GM18861 (cell line): ENCODE measurements at regions not wholly inside any gene's neighbourhood (a gene's known extent, or its start where the extent isn't known, plus 50 kb on each side); places are given as distances from the start of the nearest gene placed in this dataset.
A peak's percentile ranks its signal among the peaks of the same experiment; 100 is the strongest.

ENCODE experiments used
- ATAC-seq: cut with Tn5 transposase; IDR thresholded peaks from one replicate; pipeline ENCODE4 v1.9.1; 2021; ENCODE audit not compliant: unreplicated experiment

DNA sequence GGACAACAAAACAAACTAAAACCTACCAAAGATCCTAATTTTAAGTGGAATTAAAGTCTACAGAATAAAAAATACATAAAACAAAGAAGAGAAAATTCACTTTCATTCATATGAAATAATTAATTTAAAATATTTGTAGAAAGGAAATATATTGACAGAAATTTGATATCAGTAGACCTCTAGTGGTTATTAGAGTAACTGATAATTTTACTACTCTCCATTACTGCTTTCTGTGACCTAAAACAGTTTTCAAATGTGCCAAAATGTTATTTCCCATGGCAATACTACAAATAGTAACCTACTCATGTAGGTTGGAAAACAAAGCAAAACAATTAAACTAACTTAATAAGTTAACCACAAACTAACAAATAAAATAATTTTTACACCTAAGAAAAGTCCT lies 147.1 kb downstream of the NOL4 start:
- ATAC-seq, result no peak

DNA sequence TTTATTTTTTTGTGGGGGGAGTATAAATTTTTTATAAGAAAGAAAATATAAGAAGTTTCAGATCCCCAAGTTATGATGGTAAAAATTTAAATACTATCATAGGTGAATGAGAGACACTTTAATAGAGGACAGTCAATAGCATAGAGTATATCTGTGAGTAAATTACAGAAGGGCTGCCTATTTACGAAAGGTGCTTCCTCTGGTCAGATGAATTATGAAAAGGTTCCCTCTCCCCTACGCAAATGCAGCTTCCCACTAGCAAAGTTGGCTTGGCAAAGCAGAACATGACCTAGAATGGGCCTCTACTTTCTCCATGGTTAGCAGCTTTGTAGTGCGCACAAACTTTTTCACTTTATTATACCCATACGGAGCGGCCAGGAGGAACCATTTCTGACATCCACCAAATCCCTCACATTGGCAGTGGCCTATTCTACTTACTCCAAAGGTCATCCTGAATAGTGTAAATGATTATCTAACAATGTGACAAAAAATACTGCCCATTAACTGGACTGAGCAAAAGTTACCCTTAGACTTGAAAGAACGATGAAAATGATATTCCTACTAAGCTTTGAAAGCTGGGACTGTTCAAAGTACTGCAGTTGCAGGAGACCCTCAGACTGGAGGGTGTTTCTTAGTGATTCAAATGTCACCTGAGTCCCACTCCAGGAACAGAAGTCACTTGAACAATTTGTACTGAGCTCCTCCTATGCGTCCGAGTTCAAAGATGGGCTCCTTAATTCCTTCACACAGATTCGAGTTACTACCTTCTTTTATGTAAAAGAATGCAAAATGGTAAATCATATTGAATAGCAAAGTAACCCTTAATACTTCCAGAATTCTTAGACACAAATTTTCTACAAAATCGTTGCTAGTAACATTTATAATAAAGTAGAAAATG lies 148.5 kb downstream of the NOL4 start:
- no peak for ATAC-seq

DNA sequence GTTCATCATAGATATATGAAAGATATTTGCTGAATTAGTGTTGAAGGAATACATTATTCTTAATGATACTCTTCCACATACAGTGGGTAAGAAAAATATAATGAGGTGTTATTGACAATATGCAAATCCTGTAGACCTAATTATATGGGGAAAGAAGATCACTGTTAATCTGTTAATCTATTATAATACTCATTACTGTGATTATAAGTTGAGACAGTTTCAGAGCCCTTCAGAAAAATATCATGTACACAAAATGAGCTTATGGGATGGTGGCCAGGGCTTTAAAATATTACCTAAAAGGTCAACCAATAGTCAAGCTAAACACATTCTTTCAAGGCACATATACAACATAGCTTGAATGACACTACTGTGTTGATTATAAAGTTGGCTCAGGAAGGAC lies 163.5 kb downstream of the NOL4 start:
- ATAC-seq, result no peak

DNA sequence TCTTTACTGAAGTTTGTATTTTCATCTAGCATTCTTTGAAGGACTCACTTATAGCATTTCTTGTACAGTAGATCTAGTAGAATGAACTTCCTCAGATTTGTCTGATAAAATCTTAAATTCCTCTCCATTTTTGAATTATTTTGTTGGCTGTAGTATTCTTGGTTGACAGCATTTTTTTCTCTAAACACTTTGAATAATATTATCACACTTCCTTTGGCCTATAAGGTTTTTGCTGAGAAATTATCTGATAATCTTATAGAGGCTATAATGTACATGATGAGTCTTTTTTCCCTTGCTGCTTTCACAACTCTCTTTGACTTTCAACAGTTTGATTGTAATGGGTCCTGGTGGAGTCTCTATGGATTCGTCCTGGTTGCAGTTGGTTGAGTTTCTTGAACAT lies 169.5 kb downstream of the NOL4 start:
- no peak for ATAC-seq

DNA sequence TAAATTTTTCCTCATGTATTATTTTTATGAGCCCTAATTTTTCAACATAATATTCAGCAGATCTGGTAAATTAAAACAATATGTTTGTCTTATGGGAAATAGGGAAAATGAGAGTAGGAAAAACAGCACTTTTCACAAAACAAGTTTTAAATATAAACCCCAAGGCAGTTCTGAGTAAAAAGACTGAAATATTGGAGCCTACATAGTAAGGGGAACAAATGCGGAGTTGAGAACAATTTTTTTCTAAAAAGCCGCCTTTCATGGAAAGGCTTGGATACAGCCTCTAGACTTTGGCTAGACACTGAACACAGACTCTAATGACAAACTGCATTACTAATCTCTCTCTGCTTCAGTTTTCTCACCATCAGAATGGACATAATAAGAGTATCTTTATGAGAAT lies 174.1 kb downstream of the NOL4 start:
- no peak for ATAC-seq

DNA sequence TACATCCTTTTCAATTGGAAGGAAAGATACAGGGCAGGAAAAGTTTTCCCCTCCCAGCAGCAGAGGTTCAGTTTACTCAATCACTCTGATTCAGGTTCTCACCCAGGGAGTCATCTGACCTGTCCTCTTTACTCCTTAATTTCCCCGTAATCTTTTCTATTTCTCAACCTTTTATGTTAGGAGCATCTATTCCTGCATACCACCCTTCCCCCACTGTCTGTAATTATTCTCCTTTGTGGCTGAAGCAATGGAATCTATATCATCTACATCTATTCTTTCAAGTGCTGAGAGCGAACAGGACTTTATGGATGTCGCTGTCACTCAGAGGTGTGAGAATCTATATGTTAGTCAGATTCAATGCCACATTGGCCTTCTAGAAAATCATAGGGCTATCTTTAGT lies 175.2 kb downstream of the NOL4 start:
- ATAC-seq, result no peak

DNA sequence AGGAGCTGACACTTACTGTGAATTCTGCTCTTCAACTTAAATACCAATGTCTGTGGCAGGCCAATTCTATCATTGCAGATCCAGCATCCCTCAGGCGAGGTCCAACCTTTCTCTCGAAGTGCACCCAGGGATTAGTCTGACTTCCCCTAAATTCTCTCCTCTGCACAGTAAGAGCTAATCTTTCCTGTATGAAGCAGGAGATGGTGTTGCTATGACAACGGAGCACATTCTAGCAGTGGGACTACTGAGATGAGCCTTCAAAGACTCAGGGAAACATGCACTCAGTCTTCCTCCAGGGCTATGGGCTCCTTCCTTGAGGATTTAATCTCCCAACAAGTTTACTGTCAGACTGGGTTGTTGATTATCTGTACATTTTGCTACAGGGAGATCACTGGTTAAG lies 176.3 kb downstream of the NOL4 start:
- ATAC-seq, result no peak

DNA sequence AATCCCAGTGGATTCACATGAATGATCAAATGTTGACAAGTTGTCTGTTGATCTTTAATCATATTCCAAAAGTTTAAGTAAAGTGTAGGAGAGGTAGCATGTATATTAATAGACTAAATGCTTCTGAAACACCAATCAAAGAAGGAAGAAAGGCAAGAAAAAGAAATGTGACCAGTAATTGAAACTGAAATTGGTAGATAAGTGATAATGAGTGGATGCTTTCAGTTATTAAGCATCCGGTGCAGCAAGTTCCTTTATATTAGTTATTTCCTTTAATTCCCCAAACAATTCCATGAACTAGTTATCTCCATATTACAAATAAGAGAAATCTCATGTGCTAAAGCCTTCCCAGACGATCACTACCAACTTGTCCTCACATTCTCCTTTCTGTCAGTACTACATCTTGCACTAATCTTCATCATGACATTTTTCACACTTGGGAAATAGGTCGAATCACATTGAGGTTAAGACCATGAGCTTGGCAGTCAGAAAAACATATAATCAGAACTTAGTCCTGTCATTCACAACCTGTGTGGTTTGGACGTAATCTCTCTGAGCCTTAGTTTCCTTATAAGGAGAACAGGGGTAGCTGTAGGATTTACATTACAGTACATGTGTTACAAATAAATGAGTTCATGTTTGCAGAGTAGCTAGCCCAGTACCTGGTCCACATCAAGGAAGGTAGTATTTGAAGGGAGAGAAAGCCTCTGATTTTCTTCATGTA lies 182.1 kb downstream of the NOL4 start:
- no peak for ATAC-seq

DNA sequence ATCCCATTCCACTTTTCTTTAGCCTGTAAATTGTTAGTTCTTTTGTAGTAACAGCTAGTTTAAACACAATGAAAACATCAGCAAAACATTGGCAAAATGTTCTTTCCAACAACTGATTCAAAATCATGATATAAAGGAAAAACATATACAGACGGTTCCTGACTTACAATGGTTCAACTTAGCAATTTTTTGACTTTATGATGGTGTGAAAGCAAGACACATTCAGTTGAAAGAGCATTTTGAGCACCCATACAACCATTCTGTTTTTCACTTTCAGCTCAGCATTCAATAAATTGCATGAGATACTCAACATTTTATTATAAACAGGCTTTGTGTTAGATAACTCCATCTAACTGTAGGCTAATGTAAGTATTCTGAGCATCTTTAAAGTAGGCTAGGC lies 185.1 kb downstream of the NOL4 start:
- ATAC-seq, result no peak

DNA sequence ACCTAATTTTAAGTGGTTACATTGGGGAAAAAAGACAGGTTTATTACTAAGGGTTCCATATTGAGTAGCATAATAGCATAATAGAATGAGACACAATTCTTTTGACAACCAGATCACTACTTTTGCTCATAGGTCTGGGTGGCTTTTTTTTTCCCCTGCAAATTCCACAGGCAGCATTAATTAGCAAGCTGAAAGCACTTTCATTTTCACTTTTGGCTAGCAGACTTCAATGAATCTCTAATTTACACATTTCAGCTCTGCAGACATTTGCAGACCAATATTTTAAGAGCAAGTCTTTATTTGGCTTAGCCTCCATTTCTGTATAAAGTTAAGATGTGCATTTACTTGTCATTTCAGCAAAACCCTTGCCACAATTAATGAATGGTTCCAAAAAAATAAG lies 185.5 kb downstream of the NOL4 start:
- peak; percentile 78 for ATAC-seq

DNA sequence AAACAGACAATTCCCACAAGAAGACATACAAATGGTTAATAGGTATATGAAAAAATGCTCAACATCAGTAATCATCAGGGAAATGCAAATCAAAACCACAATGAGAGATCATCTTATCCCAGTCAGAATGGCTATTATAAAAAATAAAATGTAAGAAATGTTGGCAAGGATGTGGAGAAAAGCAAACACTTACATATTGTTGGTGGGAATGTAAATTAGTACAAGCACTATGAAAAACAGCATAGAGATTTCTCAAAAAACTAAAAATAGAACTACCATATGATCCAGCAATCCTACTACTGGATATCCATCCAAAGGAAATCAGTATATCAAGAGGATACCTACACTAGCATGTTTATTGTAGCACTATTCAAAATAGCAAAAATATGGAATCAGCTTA lies 186.6 kb downstream of the NOL4 start:
- ATAC-seq, result no peak

DNA sequence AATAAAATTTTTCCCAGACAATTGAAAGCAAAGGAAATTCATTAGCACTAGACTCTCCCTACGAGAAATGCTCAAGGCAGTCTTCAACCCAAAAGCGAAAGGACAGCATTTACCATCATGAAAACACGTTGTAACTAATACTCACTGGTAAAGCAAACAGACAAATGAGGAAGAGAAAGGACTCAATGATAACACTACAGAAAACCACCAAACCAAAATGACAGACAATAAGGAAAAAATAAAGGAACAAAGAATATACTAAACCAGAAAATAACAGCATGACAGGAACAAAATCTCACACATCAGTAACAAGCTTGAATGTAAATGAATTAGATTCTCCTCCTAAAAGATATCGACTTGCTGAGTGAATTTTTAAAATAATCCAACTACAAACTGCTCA lies 190.7 kb downstream of the NOL4 start:
- ATAC-seq, result no peak

DNA sequence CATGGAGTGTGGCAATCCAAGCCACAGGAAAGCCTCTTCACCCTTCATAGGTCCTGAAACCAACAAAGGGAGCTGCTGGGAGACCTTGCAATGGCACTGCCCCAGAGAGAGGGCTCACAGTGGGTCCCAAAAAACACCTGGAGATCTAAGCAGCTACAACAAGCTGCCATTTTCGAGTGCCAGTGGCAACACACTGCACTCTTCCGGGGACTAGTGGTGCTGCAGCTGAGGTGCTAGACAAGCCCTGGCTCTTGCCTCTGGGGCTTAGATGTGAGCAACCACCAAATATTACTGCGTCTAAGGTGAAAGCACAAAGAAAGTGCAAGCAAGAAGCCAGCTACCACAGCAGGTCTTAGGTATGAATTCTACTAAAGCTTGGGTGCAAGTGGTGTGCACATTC lies 192.9 kb downstream of the NOL4 start:
- no peak for ATAC-seq

DNA sequence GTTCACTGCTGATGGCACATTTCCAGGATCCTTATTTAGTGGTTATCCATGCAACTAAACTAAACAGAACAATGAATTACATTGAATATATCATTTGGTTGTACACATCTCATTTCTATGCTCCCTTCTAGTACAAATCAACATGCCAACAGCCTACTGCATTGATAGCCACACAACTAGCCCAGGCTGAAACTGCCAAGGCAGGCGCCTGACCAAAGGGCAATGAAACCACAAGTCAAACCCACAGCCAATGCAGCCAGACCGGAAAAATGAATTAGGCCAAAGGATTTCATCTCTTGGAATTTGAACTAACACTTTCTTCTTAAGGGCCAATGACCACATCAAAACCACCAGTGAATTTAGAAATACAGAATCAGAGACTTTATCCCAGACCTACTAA lies 196.4 kb downstream of the NOL4 start:
- no peak for ATAC-seq

DNA sequence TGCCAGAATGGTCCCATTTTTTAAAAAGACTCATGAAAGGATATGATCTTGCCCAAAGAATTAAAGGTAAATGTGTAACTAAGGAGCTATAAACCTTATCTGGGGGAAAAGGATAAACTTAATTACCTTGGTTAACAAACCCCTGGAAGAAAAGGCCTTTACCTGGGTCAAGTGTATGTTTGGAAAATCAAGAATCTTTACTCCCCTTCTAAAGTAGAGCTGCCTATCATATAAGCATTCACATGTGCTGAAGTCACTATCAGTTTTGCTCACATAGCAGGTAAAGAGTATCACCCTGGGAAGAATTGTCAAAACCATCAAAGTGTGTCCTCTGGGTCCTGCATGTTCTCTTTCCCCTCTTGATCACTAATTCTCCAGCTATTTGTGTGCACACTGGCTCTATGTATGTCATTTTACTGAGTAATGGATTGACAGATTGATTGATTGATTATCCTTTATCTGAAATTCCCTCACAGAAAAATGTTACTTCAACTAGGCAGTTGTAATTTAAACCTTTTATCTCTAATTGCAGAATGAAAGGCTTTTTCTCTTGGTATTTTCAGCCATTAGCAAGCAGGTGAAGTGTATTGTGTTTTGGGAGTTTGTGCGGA lies 199.4 kb downstream of the NOL4 start:
- ATAC-seq, result no peak

DNA sequence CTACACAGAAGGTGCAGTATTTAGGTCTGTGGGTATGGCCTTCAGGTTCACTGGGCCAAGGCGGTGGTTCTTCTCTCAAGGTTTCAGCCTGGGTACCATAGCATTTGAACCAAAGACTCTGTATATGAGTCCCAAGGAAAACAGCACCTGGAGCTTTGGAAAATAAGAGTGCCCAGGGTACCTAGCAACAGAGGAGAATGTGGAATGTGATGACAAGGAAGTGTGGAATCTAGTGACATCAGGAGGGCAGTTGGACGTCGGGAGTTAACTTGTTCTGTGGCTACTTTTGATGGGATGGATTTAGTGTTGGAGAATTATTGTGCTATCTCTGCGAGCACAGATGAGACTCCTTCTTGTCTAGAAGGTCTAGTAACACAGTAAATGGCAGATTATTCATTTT lies 201.2 kb downstream of the NOL4 start:
- ATAC-seq, result no peak

DNA sequence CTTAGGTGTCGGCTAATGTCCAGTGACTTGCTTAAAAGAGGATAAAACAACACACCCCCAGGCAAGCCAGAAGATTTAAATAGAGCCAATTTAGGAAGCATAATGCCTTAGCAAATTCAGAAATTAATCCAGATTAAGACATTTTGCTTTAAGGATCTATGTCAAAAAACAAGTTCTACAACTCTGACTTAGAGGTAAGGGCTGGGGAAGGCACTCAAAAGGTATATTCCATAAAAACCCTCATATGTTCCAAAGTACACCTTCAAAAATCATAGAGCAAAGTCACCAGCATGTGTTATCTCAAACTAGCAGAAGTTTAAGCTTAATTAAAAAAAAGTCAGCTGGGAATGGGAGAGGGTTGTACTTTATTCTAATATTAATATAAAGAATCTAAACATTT lies 206.4 kb downstream of the NOL4 start:
- ATAC-seq, result no peak

DNA sequence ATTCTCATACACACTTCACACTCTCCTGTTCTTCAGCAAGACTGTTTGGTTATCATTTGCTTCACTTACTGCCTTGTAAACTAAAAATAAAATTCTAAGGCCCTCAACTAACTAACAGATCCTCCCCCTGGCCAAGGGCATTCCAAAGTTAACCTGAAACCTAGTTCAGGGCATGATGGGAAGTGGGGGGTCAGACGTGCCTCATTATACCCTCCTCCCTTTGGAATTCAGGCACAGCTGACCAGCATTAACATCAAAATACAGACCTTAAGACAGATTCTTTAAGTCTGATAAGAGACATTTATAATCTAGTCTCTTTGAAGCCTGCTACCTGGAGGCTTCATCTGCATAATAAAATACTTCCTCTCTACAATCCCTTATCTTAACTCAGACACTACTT lies 221.0 kb downstream of the NOL4 start:
- ATAC-seq, result no peak

DNA sequence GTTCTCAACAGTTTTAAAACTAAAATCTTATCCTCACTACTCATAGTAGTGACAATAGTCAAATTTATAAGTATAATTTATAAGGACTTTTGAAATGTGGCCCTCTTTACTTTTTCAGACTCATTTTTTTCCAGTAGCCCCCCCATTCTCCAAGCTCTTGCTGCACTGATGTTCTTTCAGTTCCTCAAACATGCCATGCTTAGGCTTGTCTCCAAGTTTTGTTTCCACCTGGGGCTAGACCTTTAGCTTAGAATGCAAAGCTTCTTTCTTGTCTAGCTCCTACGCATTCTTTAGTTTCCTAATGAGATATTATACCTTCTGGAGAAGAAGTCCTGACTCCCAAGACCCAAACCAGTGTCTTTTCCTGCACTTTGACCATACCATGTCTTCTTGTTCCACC lies 222.6 kb downstream of the NOL4 start:
- ATAC-seq, result no peak

DNA sequence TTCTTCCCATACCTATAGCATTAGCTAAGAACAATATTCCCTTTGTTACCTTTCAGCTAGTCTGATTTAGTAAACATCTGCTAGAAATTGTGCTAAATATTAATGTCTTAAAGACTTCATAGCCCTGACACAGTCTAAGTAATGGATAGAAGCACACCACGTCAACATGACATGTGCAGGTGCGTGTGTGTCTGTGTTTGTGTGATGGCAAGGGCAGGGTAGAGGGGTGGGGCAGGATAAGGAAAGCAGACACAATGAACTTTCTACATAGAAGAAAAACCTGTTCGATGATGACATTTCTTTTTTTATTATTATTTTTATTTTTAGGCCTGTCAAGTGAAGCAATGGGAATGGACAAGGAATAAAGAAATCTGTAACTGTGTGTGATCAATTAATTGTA lies 223.3 kb downstream of the NOL4 start:
- ATAC-seq, result no peak

DNA sequence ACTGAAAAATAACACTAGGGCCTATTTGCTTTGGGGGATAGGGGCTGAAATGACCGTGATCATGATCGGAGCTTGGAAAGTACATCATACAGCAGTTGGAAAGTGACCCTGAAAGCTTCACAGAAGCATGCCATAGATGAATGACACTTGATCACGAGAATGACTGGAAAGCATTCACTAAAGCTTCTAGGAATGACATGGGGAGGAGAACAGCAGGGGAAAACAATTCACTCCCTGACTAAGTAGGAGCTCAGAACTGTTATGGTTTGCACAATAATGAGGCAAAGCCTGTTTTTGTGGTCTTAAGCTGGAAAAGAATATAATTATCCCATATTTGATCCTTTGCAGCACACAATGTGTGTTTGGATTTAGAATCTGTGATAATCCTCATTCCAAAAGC lies 237.5 kb downstream of the NOL4 start:
- no peak for ATAC-seq

DNA sequence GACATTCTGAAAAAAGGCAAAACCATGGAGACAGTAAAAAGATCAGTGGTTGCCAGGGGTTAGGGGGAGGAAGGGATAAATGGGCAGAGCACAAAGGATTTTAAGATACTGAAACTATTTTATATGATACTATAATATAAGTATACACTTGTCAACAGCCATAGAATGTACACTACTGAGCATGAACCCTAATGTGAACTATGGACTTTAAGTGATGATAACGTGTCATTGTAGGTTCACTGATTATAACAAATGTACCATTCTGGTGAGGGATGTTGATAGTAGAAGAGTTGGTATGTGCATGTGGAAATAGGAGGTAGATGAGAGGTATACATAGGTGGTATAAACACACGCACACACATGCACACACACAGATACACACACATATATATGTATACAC lies 241.6 kb downstream of the NOL4 start:
- ATAC-seq, result no peak
